ENCODE measurements at regions not wholly inside any gene's neighbourhood (a gene's known extent, or its start where the extent isn't known, plus 50 kb on each side); places are given as distances from the start of the nearest gene placed in this dataset.

DNA sequence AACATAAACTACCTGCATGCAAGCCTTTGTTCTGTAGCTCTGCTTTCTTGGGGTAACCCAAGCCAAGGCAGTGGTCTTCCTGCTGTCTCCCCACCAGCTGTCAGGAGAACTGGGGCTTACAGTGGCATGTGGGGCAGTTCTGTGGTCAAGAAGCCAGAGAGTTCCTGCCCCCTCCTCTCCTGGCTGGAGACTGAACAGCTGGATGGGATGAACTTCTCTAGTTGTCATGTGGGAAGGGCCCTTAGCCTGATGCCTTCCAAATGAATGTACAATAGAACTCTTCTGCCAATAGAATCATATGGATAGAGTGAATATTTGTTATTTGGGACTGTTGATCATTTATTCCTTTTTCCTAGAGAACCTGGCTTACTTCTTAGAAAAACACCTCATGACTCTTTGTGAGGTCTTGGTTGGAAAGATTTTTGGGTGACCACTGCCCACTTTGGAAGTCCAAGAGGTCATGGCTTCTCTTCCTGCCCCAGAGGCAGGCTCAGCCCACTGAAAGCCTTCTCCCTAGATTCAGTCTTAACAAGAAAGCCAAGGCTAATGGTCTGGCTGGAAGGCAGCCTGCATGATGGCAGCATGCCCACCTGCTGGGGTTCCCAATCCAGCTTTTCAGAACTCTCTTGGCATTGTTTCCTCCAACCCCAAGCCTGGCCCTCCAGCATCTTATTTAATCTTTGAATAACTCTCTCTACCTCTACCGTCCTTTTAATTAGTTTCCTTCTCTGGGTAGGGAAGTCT lies 462.9 kb upstream of the PROK2 start:
- H3K27ac ChIP-seq: no peak overlapping the region
- peaks cover 4% of the 10 kb centered on the region for H3K27me3 ChIP-seq
- H4K20me1 ChIP-seq (ENCODE audit: insufficient read depth, poor library complexity, severe bottlenecking): no peaks in the 10 kb centered on the region
- TF ChIP-seq, protein P1, sequence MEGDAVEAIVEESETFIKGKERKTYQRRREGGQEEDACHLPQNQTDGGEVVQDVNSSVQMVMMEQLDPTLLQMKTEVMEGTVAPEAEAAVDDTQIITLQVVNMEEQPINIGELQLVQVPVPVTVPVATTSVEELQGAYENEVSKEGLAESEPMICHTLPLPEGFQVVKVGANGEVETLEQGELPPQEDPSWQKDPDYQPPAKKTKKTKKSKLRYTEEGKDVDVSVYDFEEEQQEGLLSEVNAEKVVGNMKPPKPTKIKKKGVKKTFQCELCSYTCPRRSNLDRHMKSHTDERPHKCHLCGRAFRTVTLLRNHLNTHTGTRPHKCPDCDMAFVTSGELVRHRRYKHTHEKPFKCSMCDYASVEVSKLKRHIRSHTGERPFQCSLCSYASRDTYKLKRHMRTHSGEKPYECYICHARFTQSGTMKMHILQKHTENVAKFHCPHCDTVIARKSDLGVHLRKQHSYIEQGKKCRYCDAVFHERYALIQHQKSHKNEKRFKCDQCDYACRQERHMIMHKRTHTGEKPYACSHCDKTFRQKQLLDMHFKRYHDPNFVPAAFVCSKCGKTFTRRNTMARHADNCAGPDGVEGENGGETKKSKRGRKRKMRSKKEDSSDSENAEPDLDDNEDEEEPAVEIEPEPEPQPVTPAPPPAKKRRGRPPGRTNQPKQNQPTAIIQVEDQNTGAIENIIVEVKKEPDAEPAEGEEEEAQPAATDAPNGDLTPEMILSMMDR (IDR thresholded peaks at IDR 0.05; ENCODE audit: poor library complexity): no peak
- no peak for TF ChIP-seq EZH2phosphoT487 (IDR thresholded peaks at IDR 0.05; ENCODE audit: low read depth, severe bottlenecking, unreplicated experiment)
- TF ChIP-seq EZH2 (IDR thresholded peaks at IDR 0.05; ENCODE audit: borderline replicate concordance): no peak
- no peak for DNase-seq (ENCODE audit: low spot score)
- no peaks in the 10 kb centered on the region for H3K36me3 ChIP-seq (replicated peaks; ENCODE audit: insufficient read depth, low read depth)
- WGBS (ENCODE audit: low lambda C conversion rate, missing lambda C conversion rate): 0% methylated on average over 1 of the region's 1 CpG
- H3K9me2 ChIP-seq (replicated peaks; ENCODE audit: insufficient read depth): no peaks in the 10 kb centered on the region
- no peak overlapping the region for H3K4me3 ChIP-seq
- H3K9me3 ChIP-seq (ENCODE audit: low read depth): no peaks in the 10 kb centered on the region
- peaks cover 8% of the 10 kb centered on the region for H3K4me1 ChIP-seq (ENCODE audit: insufficient read depth)
- H3K4me2 ChIP-seq: no peak overlapping the region
- H3K79me2 ChIP-seq: no peaks in the 10 kb centered on the region
- H2AFZ ChIP-seq: no peak overlapping the region

DNA sequence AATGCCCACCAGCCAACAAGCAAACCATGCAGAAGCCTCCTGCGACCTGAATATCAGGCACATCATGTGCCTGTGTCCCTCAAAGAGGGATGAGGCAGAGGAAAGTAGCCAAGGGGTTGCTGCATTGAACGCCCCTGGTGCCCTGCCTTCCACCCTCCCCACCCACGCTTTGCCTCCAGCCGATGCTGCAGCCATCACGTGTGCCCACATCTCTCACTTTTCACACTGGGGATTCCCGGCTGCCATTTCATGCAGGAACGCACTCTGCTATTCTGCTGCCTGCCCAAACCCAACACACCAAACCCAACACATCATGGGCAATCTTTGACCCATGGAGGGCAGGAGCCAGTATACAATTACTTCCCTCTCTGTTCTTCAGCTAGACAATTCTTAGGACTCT lies 462.2 kb upstream of the PROK2 start:
- Histone ChIP-seq H2AFZ (no peak overlapping the region), H3K27ac (no peak overlapping the region), H3K9me2 (replicated peaks; ENCODE audit: insufficient read depth) (no peaks in the 10 kb centered on the region), H3K4me3 (no peak overlapping the region), H3K79me2 (no peaks in the 10 kb centered on the region), H3K4me1 (ENCODE audit: insufficient read depth) (peaks cover 8% of the 10 kb centered on the region), H3K9me3 (ENCODE audit: low read depth) (no peaks in the 10 kb centered on the region), H3K4me2 (no peak overlapping the region), H3K27me3 (peaks cover 4% of the 10 kb centered on the region), H3K36me3 (replicated peaks; ENCODE audit: insufficient read depth, low read depth) (no peaks in the 10 kb centered on the region), H4K20me1 (ENCODE audit: insufficient read depth, poor library complexity, severe bottlenecking) (no peaks in the 10 kb centered on the region)
- TF ChIP-seq EZH2 (IDR thresholded peaks at IDR 0.05; ENCODE audit: borderline replicate concordance) (no peak), EZH2phosphoT487 (IDR thresholded peaks at IDR 0.05; ENCODE audit: low read depth, severe bottlenecking, unreplicated experiment) (no peak)
- TF ChIP-seq, protein P1 (IDR thresholded peaks at IDR 0.05; ENCODE audit: poor library complexity): no peak
- DNase-seq (ENCODE audit: low spot score): no peak
- 93% methylated on average over 7 of the region's 7 CpGs for WGBS (ENCODE audit: low lambda C conversion rate, missing lambda C conversion rate)

DNA sequence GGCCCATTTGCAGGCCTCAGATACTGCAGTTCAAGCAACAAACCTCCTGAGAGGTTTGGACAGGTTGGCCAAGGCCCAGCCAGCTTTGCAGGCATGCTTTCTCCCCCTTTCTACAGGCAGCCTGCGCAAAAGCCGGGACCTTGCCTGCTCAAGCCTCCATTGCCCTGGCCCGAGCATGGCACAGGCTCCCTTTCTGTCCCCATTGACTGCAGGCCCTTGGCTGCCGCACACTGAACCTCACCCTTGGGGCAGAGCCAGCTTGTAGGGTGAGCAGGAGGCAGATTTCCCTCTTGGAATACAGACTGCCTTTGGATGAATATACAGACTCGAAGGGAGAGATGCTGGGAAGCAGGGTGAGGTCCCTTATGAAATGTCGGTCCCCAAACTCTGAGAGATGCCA lies 461.7 kb upstream of the PROK2 start:
- H3K27ac ChIP-seq: no peak overlapping the region
- DNase-seq (ENCODE audit: low spot score): no peak
- no peak overlapping the region for H3K4me2 ChIP-seq
- peaks cover 8% of the 10 kb centered on the region for H3K4me1 ChIP-seq (ENCODE audit: insufficient read depth)
- no peaks in the 10 kb centered on the region for H4K20me1 ChIP-seq (ENCODE audit: insufficient read depth, poor library complexity, severe bottlenecking)
- H3K27me3 ChIP-seq: peaks cover 4% of the 10 kb centered on the region
- no peak overlapping the region for H2AFZ ChIP-seq
- H3K36me3 ChIP-seq (replicated peaks; ENCODE audit: insufficient read depth, low read depth): no peaks in the 10 kb centered on the region
- H3K9me2 ChIP-seq (replicated peaks; ENCODE audit: insufficient read depth): no peaks in the 10 kb centered on the region
- no peaks in the 10 kb centered on the region for H3K9me3 ChIP-seq (ENCODE audit: low read depth)
- no peaks in the 10 kb centered on the region for H3K79me2 ChIP-seq
- 92% methylated on average over 6 of the region's 6 CpGs for WGBS (ENCODE audit: low lambda C conversion rate, missing lambda C conversion rate)
- no peak overlapping the region for H3K4me3 ChIP-seq
- TF ChIP-seq EZH2phosphoT487 (IDR thresholded peaks at IDR 0.05; ENCODE audit: low read depth, severe bottlenecking, unreplicated experiment) (no peak), EZH2 (IDR thresholded peaks at IDR 0.05; ENCODE audit: borderline replicate concordance) (no peak)
- TF ChIP-seq, protein P1 (IDR thresholded peaks at IDR 0.05; ENCODE audit: poor library complexity): no peak

Measured in hepatocyte (in vitro differentiated cells).